Esophagus muscularis mucosa (tissue), 4 donors: ENCODE measurements at regions not wholly inside any gene's neighbourhood (a gene's known extent, or its start where the extent isn't known, plus 50 kb on each side); places are given as distances from the start of the nearest gene placed in this dataset.
A peak's percentile ranks its signal among the peaks of the same experiment; 100 is the strongest.

Experiments used
- DNase-seq: peaks from one replicate; pipeline ENCODE4 v3.0.0-alpha.2; 2017; ENCODE audit errors: extremely low spot score
- H3K27ac ChIP-seq, 4 donors: fragments of 200-600 bp; sonication (generic); replicated peaks in 1 of 4; 1 replicate in 3 of 4; 2 replicates in 1 of 4; pipeline ENCODE4 v1.5.1; 2016 to 2019; ENCODE audit warnings: mild to moderate bottlenecking in 1 of 4
- H3K27me3 ChIP-seq, 4 donors: fragments of 200-600 bp; sonication (generic); one replicate each; pipeline versions ENCODE4 v1.5.1 to v1.6.0; 2016 to 2019
- H3K36me3 ChIP-seq, 4 donors: fragments of 200-600 bp; sonication (generic); one replicate each; pipeline ENCODE4 v1.5.1; 2016 to 2019
- H3K4me1 ChIP-seq, 4 donors: fragments of 200-600 bp; sonication (generic); one replicate each; pipeline ENCODE4 v1.5.1; 2016 to 2019
- H3K4me3 ChIP-seq, 4 donors: fragments of 200-600 bp; sonication (generic); 1 replicate in 2 of 4; 2 replicates in 2 of 4; pipeline ENCODE4 v1.5.1; 2016 to 2019; ENCODE audit warnings: mild to moderate bottlenecking in 4 of 4, moderate library complexity in 1 of 4
- H3K9me3 ChIP-seq, 4 donors: fragments of 200-600 bp; sonication (generic); 1 replicate in 3 of 4; 2 replicates in 1 of 4; pipeline ENCODE4 v1.5.1; 2016 to 2019
- EP300 ChIP-seq: sonication (generic); formaldehyde crosslinking; IDR thresholded peaks from one replicate; pipeline ENCODE4 v1.6.1; 2017; ENCODE audit warnings: antibody characterized with exemption
- POLR2A ChIP-seq: fragments of 450-650 bp; IDR thresholded peaks from one replicate; pipeline ENCODE4 v1.6.1; 2017; ENCODE audit warnings: antibody characterized with exemption, moderate library complexity, mild to moderate bottlenecking, low read depth
- POLR2AphosphoS5 ChIP-seq, 2 donors: sonication (generic); formaldehyde crosslinking; IDR thresholded peaks; one replicate each; pipeline ENCODE4 v1.6.1; 2017; ENCODE audit warnings: antibody characterized with exemption in 2 of 2
- WGBS: methylation state at CpG from one replicate; pipeline ENCODE4 v1.1.5; 2018; 5-methylcytosine and 5-hydroxymethylcytosine counted together
- intact Hi-C: fragments of 100-400 bp; cut with DNase I; formaldehyde crosslinking; loops from one replicate; pipeline ENCODE4 v1.15.1; 2023
- TF ChIP-seq, protein P1 (sequence below), 3 experiments: fragments of 200-600 bp in 2 of 3; fragments of 450-650 bp in 1 of 3; sonication (generic) in 2 of 3; IDR thresholded peaks; one replicate each; pipeline ENCODE4 v1.5.1; 2017 to 2019; ENCODE audit warnings: antibody characterized with exemption in 3 of 3, mild to moderate bottlenecking in 2 of 3, moderate library complexity in 1 of 3

DNA sequence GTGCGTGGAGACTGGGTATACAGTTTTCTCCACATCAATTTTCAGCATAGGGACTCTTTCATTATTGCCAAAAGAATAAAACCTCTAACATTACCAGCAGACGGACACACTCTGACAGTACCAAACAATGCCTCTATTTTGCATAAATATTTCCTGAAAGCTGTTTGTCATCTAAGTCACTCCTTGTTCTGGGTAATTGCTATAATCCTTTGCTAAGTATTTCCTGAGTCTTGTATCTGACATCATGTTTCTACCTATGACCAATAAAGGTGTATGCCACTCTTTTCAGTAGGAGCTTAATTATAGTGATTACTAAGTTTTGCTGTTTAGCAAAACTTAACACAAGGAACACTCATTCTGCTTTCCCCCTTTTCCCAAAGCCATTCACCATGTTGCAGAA, 886.5 kb downstream of the SLITRK6 start:
- Histone ChIP-seq H3K36me3 (no peaks in the 10 kb centered on the region), H3K27me3 (no peaks in the 10 kb centered on the region), H3K9me3 (no peaks in the 10 kb centered on the region), H3K4me1 (no peaks in the 10 kb centered on the region), H3K4me3 (no peak overlapping the region), H3K27ac (no peak overlapping the region)
- intact Hi-C loops: no loop called here
- no peak for DNase-seq
- TF ChIP-seq, protein P1, sequence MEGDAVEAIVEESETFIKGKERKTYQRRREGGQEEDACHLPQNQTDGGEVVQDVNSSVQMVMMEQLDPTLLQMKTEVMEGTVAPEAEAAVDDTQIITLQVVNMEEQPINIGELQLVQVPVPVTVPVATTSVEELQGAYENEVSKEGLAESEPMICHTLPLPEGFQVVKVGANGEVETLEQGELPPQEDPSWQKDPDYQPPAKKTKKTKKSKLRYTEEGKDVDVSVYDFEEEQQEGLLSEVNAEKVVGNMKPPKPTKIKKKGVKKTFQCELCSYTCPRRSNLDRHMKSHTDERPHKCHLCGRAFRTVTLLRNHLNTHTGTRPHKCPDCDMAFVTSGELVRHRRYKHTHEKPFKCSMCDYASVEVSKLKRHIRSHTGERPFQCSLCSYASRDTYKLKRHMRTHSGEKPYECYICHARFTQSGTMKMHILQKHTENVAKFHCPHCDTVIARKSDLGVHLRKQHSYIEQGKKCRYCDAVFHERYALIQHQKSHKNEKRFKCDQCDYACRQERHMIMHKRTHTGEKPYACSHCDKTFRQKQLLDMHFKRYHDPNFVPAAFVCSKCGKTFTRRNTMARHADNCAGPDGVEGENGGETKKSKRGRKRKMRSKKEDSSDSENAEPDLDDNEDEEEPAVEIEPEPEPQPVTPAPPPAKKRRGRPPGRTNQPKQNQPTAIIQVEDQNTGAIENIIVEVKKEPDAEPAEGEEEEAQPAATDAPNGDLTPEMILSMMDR (IDR thresholded peaks at IDR 0.05): no peak
- TF ChIP-seq POLR2A (no peak), EP300 (no peak), POLR2AphosphoS5 (IDR thresholded peaks at IDR 0.05) (no peak)
- WGBS: 77% methylated on average over 2 of the region's 2 CpGs

DNA sequence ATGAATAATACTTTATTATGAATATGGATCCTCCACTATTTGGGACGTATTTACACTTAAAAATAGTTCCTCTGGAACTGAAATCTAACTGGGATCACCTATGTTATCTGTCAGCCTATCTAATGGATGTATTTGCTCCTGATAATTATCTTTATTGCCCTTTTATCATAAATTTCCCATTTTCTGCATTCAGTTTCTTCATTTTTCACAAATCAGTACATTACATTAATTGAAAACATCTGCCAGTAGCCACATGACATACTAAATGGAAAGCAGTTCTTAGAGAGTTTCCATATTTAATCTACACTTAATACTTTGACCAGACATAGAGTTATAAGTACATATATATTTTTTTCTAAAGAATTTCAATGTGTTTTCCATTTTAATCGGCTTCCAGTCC, 888.8 kb downstream of the SLITRK6 start:
- no peaks in the 10 kb centered on the region for H3K4me1 ChIP-seq
- no peaks in the 10 kb centered on the region for H3K36me3 ChIP-seq
- no peak overlapping the region for H3K4me3 ChIP-seq
- no peaks in the 10 kb centered on the region for H3K27me3 ChIP-seq
- TF ChIP-seq POLR2A: no peak
- TF ChIP-seq, protein P1 (IDR thresholded peaks at IDR 0.05): no peak
- intact Hi-C loops: no loop called here
- WGBS: 57% methylated on average over 2 of the region's 2 CpGs
- DNase-seq: no peak
- no peak overlapping the region for H3K27ac ChIP-seq
- no peaks in the 10 kb centered on the region for H3K9me3 ChIP-seq

DNA sequence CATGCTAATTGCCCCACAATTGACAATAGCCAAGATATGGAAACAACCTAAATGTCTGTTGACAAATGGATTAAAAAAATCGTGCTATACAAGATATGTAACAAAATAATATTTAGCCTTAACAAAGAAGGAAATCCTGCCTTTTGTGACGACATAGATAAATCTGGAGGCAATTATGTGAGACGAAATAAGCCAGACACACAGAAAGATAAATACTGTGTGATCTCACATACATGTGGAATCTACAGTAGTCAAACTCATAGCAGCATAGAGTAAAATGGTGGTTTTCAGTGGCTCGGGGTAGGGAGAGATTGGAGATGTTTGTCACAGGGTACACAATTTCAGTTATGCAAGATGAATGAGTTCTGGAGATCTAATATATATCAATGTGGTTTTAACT, 895.8 kb downstream of the SLITRK6 start:
- TF ChIP-seq POLR2A (no peak), POLR2AphosphoS5 (IDR thresholded peaks at IDR 0.05) (no peak), EP300 (no peak)
- TF ChIP-seq, protein P1 (IDR thresholded peaks at IDR 0.05): no peak
- Histone ChIP-seq H3K27me3 (no peaks in the 10 kb centered on the region), H3K9me3 (no peaks in the 10 kb centered on the region), H3K4me3 (no peak overlapping the region), H3K27ac (no peak overlapping the region), H3K36me3 (no peaks in the 10 kb centered on the region), H3K4me1 (no peaks in the 10 kb centered on the region)
- 26% methylated on average over 4 of the region's 4 CpGs for WGBS
- intact Hi-C loops: no loop called here
- no peak for DNase-seq

DNA sequence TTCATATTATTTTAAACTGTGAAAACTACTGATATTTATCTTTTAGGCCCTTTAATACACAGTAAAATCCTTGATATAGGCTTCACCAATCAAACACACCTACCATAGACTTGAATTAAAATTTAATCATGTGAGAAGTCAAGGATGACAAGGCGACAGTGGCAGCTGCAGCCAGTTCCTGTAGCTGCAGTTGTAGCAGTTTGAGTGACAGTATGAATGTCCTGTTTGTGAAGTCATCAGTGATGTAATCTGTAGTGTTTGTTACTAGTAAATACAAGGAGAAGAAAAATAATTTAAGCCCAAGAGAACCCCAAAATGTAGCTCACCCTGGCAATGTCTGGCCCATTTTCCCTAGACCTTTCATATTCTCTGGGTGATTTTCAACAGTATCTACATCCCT, 897.0 kb downstream of the SLITRK6 start:
- WGBS: 77% methylated on average over 1 of the region's 1 CpG
- Histone ChIP-seq H3K36me3 (no peaks in the 10 kb centered on the region), H3K27me3 (no peaks in the 10 kb centered on the region), H3K27ac (no peak overlapping the region), H3K4me3 (no peak overlapping the region), H3K9me3 (no peaks in the 10 kb centered on the region), H3K4me1 (no peaks in the 10 kb centered on the region)
- no peak for TF ChIP-seq POLR2A
- no peak for TF ChIP-seq POLR2AphosphoS5 (IDR thresholded peaks at IDR 0.05)
- no peak for TF ChIP-seq EP300
- TF ChIP-seq, protein P1 (IDR thresholded peaks at IDR 0.05): no peak
- no peak for DNase-seq
- intact Hi-C loops: no loop called here

DNA sequence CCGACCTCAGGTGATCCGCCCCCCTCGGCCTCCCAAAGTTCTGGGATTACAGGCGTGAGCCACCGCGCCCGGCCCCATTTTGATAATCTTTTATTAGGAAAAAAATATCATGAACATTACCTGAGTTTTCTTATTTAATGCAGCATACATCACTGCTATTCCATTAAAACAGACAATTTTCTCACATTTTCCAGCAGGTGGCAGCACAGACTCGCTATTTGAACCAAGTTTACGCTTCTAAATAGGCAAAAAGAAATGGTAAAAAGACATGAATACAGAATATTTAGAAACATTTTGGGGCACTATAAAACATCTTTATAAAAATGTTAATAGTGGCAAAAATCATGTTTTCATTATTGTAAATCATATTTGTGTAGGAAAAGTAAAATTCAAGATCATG, 903.1 kb downstream of the SLITRK6 start:
- Histone ChIP-seq H3K27ac (no peak overlapping the region), H3K4me1 (no peaks in the 10 kb centered on the region), H3K9me3 (no peaks in the 10 kb centered on the region), H3K4me3 (no peak overlapping the region), H3K27me3 (no peaks in the 10 kb centered on the region), H3K36me3 (no peaks in the 10 kb centered on the region)
- intact Hi-C loops: loop anchor here (5.0 kb wide), 1 partner anchor 911 kb away; no protein-coding TSS in a partner anchor
- no peak for DNase-seq
- TF ChIP-seq POLR2A: no peak
- TF ChIP-seq, protein P1 (IDR thresholded peaks at IDR 0.05): peak; percentile 49 to 60 (median 54)
- TF ChIP-seq POLR2AphosphoS5 (IDR thresholded peaks at IDR 0.05): no peak
- 20% methylated on average over 9 of the region's 9 CpGs for WGBS
